ENCODE measurements at regions not wholly inside any gene's neighbourhood (a gene's known extent, or its start where the extent isn't known, plus 50 kb on each side); places are given as distances from the start of the nearest gene placed in this dataset.
"Not testable (repeated sequence)": the region's sequence is repeated elsewhere in the genome, so short reads cannot be mapped to it uniquely, and the experiment has no call there.

DNA sequence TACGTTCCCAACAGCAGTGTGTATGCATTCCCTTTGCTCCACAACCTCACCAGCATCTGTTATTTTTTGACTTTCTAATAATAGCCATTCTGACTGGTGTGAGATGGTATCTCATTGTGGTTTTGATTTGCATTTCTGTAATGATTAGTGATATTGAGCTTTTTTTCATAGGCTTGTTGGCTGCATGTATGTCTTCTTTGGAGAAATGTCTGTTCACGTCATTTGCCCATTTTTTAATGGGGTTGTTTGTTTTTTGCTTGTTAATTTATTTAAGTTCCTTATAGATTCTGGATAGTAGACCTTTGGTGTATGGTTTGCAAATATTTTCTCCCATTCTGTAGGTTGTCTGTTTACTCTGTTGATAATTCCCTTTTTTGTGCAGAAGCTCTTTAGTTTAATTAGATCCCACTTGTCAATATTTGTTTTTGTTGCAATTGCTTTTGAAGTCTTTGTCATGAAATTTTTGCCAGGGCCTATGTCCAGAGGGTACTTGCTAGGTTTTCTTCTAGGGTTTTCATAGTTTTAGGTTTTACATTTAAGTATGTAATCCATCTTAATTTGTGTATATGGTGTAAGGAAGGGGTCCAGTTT is 141.5 kb upstream of the PGRMC2 start:
- TF ChIP-seq, protein P1, sequence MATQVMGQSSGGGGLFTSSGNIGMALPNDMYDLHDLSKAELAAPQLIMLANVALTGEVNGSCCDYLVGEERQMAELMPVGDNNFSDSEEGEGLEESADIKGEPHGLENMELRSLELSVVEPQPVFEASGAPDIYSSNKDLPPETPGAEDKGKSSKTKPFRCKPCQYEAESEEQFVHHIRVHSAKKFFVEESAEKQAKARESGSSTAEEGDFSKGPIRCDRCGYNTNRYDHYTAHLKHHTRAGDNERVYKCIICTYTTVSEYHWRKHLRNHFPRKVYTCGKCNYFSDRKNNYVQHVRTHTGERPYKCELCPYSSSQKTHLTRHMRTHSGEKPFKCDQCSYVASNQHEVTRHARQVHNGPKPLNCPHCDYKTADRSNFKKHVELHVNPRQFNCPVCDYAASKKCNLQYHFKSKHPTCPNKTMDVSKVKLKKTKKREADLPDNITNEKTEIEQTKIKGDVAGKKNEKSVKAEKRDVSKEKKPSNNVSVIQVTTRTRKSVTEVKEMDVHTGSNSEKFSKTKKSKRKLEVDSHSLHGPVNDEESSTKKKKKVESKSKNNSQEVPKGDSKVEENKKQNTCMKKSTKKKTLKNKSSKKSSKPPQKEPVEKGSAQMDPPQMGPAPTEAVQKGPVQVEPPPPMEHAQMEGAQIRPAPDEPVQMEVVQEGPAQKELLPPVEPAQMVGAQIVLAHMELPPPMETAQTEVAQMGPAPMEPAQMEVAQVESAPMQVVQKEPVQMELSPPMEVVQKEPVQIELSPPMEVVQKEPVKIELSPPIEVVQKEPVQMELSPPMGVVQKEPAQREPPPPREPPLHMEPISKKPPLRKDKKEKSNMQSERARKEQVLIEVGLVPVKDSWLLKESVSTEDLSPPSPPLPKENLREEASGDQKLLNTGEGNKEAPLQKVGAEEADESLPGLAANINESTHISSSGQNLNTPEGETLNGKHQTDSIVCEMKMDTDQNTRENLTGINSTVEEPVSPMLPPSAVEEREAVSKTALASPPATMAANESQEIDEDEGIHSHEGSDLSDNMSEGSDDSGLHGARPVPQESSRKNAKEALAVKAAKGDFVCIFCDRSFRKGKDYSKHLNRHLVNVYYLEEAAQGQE (IDR thresholded peaks at IDR 0.05; ENCODE audit: insufficient read depth in 1 of 2, low read depth in 2 of 2, low read length in 1 of 2), result not testable (repeated sequence)
- TF ChIP-seq, protein P2, sequence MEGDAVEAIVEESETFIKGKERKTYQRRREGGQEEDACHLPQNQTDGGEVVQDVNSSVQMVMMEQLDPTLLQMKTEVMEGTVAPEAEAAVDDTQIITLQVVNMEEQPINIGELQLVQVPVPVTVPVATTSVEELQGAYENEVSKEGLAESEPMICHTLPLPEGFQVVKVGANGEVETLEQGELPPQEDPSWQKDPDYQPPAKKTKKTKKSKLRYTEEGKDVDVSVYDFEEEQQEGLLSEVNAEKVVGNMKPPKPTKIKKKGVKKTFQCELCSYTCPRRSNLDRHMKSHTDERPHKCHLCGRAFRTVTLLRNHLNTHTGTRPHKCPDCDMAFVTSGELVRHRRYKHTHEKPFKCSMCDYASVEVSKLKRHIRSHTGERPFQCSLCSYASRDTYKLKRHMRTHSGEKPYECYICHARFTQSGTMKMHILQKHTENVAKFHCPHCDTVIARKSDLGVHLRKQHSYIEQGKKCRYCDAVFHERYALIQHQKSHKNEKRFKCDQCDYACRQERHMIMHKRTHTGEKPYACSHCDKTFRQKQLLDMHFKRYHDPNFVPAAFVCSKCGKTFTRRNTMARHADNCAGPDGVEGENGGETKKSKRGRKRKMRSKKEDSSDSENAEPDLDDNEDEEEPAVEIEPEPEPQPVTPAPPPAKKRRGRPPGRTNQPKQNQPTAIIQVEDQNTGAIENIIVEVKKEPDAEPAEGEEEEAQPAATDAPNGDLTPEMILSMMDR (IDR thresholded peaks at IDR 0.05), result not testable (repeated sequence)
- TF ChIP-seq POLR2AphosphoS5 (IDR thresholded peaks at IDR 0.05; ENCODE audit: low read depth, low read length); SIN3A (IDR thresholded peaks at IDR 0.05; ENCODE audit: borderline replicate concordance, insufficient read depth, low read depth, low read length); TCF7L2 (IDR thresholded peaks at IDR 0.05; ENCODE audit: low read depth, low read length): not testable (repeated sequence)
